A549 (cell line): ENCODE measurements at regions not wholly inside any gene's neighbourhood (a gene's known extent, or its start where the extent isn't known, plus 50 kb on each side); places are given as distances from the start of the nearest gene placed in this dataset.

ENCODE experiments used
- CEBPB ChIP-seq, 2 experiments: fragments of >200 bp in 1 of 2; sonication (Bioruptor Twin) in 1 of 2; formaldehyde crosslinking in 1 of 2; IDR thresholded peaks; 2 replicates each; pipeline ENCODE4 v1.6.1; 2012 to 2016
- CHD4 ChIP-seq: fragments of 200-600 bp; sonication (generic); IDR thresholded peaks from 2 replicates; pipeline ENCODE4 v1.6.1; 2016; ENCODE audit warnings: antibody characterized with exemption, mild to moderate bottlenecking, borderline replicate concordance
- POLR2A ChIP-seq: IDR thresholded peaks from 2 replicates; pipeline ENCODE4 v1.6.1; 2012; ENCODE audit warnings: mild to moderate bottlenecking, low read length
- RNF2 ChIP-seq: fragments of 200-600 bp; sonication (generic); IDR thresholded peaks from 2 replicates; pipeline ENCODE4 v1.6.1; 2016; ENCODE audit warnings: low read depth, mild to moderate bottlenecking, antibody characterized with exemption, moderate library complexity, borderline replicate concordance
- TF ChIP-seq, protein P1 (sequence below): fragments of >200 bp; sonication (Bioruptor Twin); formaldehyde crosslinking; IDR thresholded peaks from 3 replicates; pipeline ENCODE4 v1.5.1; 2016

DNA sequence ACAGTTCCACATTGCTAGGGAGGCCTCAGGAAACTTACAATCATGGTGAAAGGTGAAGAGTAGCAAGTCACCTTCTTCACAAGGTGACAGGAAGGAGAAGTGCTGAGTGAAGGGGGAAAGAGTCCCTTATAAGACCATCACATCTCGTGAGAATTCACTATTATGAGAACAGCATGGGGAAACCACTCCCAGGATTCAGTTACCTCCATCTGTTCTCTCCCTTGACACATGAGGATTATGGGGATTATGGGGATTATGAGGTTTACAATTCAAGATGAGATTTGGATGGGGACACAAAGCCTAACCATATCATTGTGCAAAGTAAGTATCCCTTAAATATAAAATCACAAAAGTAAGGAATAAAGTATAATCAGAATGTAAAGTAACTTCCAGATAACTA is 375.9 kb upstream of the NAALADL2 start:
- TF ChIP-seq, protein P1, sequence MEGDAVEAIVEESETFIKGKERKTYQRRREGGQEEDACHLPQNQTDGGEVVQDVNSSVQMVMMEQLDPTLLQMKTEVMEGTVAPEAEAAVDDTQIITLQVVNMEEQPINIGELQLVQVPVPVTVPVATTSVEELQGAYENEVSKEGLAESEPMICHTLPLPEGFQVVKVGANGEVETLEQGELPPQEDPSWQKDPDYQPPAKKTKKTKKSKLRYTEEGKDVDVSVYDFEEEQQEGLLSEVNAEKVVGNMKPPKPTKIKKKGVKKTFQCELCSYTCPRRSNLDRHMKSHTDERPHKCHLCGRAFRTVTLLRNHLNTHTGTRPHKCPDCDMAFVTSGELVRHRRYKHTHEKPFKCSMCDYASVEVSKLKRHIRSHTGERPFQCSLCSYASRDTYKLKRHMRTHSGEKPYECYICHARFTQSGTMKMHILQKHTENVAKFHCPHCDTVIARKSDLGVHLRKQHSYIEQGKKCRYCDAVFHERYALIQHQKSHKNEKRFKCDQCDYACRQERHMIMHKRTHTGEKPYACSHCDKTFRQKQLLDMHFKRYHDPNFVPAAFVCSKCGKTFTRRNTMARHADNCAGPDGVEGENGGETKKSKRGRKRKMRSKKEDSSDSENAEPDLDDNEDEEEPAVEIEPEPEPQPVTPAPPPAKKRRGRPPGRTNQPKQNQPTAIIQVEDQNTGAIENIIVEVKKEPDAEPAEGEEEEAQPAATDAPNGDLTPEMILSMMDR: no peak
- no peak for TF ChIP-seq RNF2
- no peak for TF ChIP-seq CHD4
- TF ChIP-seq CEBPB (IDR thresholded peaks at IDR 0.05): no peak
- TF ChIP-seq POLR2A: no peak
